ENCODE measurements at regions not wholly inside any gene's neighbourhood (a gene's known extent, or its start where the extent isn't known, plus 50 kb on each side); places are given as distances from the start of the nearest gene placed in this dataset.

GRCh38 chr10:128219295-128219694 is 93.1 kb upstream of the MKI67 start:
- H3K9ac ChIP-seq (ENCODE audit: low read length) = no peak overlapping the region
- no peaks in the 10 kb centered on the region for H3K36me3 ChIP-seq (ENCODE audit: control insufficient read depth in 1 of 2, insufficient read depth in 2 of 2, low read length in 2 of 2)
- no peaks in the 10 kb centered on the region for H3K9me2 ChIP-seq (ENCODE audit: insufficient read depth)
- TF ChIP-seq SIN3A (IDR thresholded peaks at IDR 0.05; ENCODE audit: low read depth) = no peak
- no peak for TF ChIP-seq ATF3 (IDR thresholded peaks at IDR 0.05)
- TF ChIP-seq CEBPB (IDR thresholded peaks at IDR 0.05; ENCODE audit: low read depth) = no peak
- no peak for TF ChIP-seq EZH2phosphoT487 (IDR thresholded peaks at IDR 0.05; ENCODE audit: borderline replicate concordance)
- no peak for TF ChIP-seq ELF1 (IDR thresholded peaks at IDR 0.05; ENCODE audit: borderline replicate concordance, low read depth)
- TF ChIP-seq POLR2A (IDR thresholded peaks at IDR 0.05; ENCODE audit: borderline replicate concordance, extremely low read depth, insufficient read depth, insufficient read length) = no peak
- no peak for TF ChIP-seq FOSL1 (IDR thresholded peaks at IDR 0.05; ENCODE audit: low read depth)
- TF ChIP-seq SP1 (IDR thresholded peaks at IDR 0.05; ENCODE audit: low read depth) = no peak
- no peak for TF ChIP-seq CBX3 (IDR thresholded peaks at IDR 0.05; ENCODE audit: low read depth)
- no peak for TF ChIP-seq TCF7L2 (IDR thresholded peaks at IDR 0.05; ENCODE audit: borderline replicate concordance, extremely low read depth, insufficient read depth, insufficient read length)
- TF ChIP-seq ZFX (IDR thresholded peaks at IDR 0.05) = no peak
- TF ChIP-seq REST (IDR thresholded peaks at IDR 0.05; ENCODE audit: low read depth) = no peak
- no peak for TF ChIP-seq POLR2AphosphoS5 (IDR thresholded peaks at IDR 0.05; ENCODE audit: low read depth, low read length)
- no peak for TF ChIP-seq ZNF274 (IDR thresholded peaks at IDR 0.05; ENCODE audit: low read depth, low read length)
- no peak for ATAC-seq
- intact Hi-C loops (cut with micrococcal nuclease) = no loop called here
- no peaks in the 10 kb centered on the region for H3K9me3 ChIP-seq (ENCODE audit: control insufficient read depth in 1 of 2, insufficient read depth in 1 of 2, low read depth in 1 of 2, low read length in 2 of 2)
- H3K4me2 ChIP-seq (ENCODE audit: low read length) = no peak overlapping the region
- no peaks in the 10 kb centered on the region for H3K4me1 ChIP-seq (ENCODE audit: control insufficient read depth in 1 of 2, insufficient read depth in 2 of 2, low read length in 2 of 2)
- no peaks in the 10 kb centered on the region for H4K20me1 ChIP-seq (ENCODE audit: insufficient read depth)
- CTCF ChIA-PET = no interaction called here
- H3K27ac ChIP-seq (ENCODE audit: low read depth, low read length) = no peak overlapping the region
- DNase-seq (ENCODE audit: low read depth, low spot score) = no peak
- RAD21 ChIA-PET (ENCODE audit: low non-redundant PET in 1 of 2, low total read pairs in 2 of 2, uncharacterized antibody in 2 of 2, unreplicated experiment in 2 of 2) = no interaction called here
- no peak overlapping the region for H2AFZ ChIP-seq (ENCODE audit: low read depth, low read length, poor library complexity, severe bottlenecking)
- 0 out of 2 replicates have a peak, but pooled peaks cover 10% of the 10 kb centered on the region for H3K27me3 ChIP-seq (ENCODE audit: insufficient read depth, low read length)
- no peaks in the 10 kb centered on the region for H3K79me2 ChIP-seq (ENCODE audit: insufficient read depth, low read length)
- POLR2A ChIA-PET = no interaction called here
- H3K4me3 ChIP-seq (replicated peaks in 1 of 2; ENCODE audit: low read depth in 1 of 2, low read length in 2 of 2) = no peak overlapping the region
- BruUV-seq (replicated peaks) = no TSS peak
